HFFc6 (cell line): ENCODE measurements at regions not wholly inside any gene's neighbourhood (a gene's known extent, or its start where the extent isn't known, plus 50 kb on each side); places are given as distances from the start of the nearest gene placed in this dataset.
"Not testable (repeated sequence)": the region's sequence is repeated elsewhere in the genome, so short reads cannot be mapped to it uniquely, and the experiment has no call there.

ENCODE experiments used
- DNase-seq: peaks from one replicate; pipeline ENCODE4 v3.0.0-alpha.2; 2018
- H3K27ac Mint-ChIP-seq: 2 replicates; pipeline ENCODE4 v1.8.0; 2020; ENCODE audit warnings: mild to moderate bottlenecking, mixed read lengths
- H3K27me3 Mint-ChIP-seq: 2 replicates; pipeline ENCODE4 v1.8.0; 2021; ENCODE audit warnings: mild to moderate bottlenecking, moderate library complexity, mixed read lengths; ENCODE audit not compliant: insufficient read depth
- H3K36me3 Mint-ChIP-seq: 2 replicates; pipeline ENCODE4 v1.8.0; 2021; ENCODE audit warnings: low read depth, mixed read lengths
- H3K4me1 Mint-ChIP-seq: 2 replicates; pipeline ENCODE4 v1.8.0; 2020; ENCODE audit warnings: low read depth, mixed read lengths
- H3K4me3 Mint-ChIP-seq: 2 replicates; pipeline ENCODE4 v1.8.0; 2020; ENCODE audit warnings: mild to moderate bottlenecking, moderate library complexity, mixed read lengths
- H3K9me3 Mint-ChIP-seq: 2 replicates; pipeline ENCODE4 v1.8.0; 2020; ENCODE audit warnings: mild to moderate bottlenecking, mixed read lengths
- CTCF ChIP-seq: fragments of 200-600 bp; sonication (generic); IDR thresholded peaks from 2 replicates; pipeline ENCODE4 v1.5.0; 2021; ENCODE audit warnings: antibody characterized with exemption, mild to moderate bottlenecking

GRCh38 chr2:193371200-193371599 lies 1176.5 kb upstream of the TMEFF2 start:
- Mint-ChIP-seq H3K27ac (no peak overlapping the region), H3K9me3 (peaks cover 19% of the 10 kb centered on the region), H3K27me3 (no peaks in the 10 kb centered on the region), H3K4me3 (no peak overlapping the region), H3K36me3 (no peaks in the 10 kb centered on the region), H3K4me1 (no peaks in the 10 kb centered on the region)
- DNase-seq, result no peak
- no peak for TF ChIP-seq CTCF

- H3K27ac Mint-ChIP-seq, result no peak overlapping the region
- H3K36me3 Mint-ChIP-seq, result no peaks in the 10 kb centered on the region
These were observed 1173.9 kb upstream of the TMEFF2 start for GRCh38 chr2:193368615-193369014.

GRCh38 chr2:193357508-193357907 lies 1162.8 kb upstream of the TMEFF2 start:
- Mint-ChIP-seq H3K27ac (no peak overlapping the region), H3K36me3 (no peaks in the 10 kb centered on the region), H3K27me3 (no peaks in the 10 kb centered on the region), H3K4me1 (no peaks in the 10 kb centered on the region), H3K9me3 (peaks cover 10% of the 10 kb centered on the region), H3K4me3 (no peak overlapping the region)
- DNase-seq, result no peak
- TF ChIP-seq CTCF, result no peak

More at GRCh38 chr2:193368615-193369014, 1173.9 kb upstream of the TMEFF2 start:
- Mint-ChIP-seq H3K4me1 (no peaks in the 10 kb centered on the region), H3K27me3 (no peaks in the 10 kb centered on the region), H3K4me3 (no peak overlapping the region), H3K9me3 (peaks cover 13% of the 10 kb centered on the region)
- no peak for DNase-seq
- no peak for TF ChIP-seq CTCF

GRCh38 chr2:193352665-193353242 lies 1158.0 kb upstream of the TMEFF2 start:
- H3K4me3 Mint-ChIP-seq, H3K36me3 Mint-ChIP-seq, H3K27me3 Mint-ChIP-seq, DNase-seq, H3K27ac Mint-ChIP-seq, H3K4me1 Mint-ChIP-seq: not testable (repeated sequence)
- peaks cover 16% of the 10 kb centered on the region for H3K9me3 Mint-ChIP-seq

GRCh38 chr2:193350509-193350908 lies 1155.8 kb upstream of the TMEFF2 start:
- no peak for DNase-seq
- Mint-ChIP-seq H3K27ac (no peak overlapping the region), H3K27me3 (no peaks in the 10 kb centered on the region), H3K9me3 (peaks cover 6% of the 10 kb centered on the region; the same call in 1 of the 2 replicates), H3K4me1 (no peaks in the 10 kb centered on the region), H3K36me3 (no peaks in the 10 kb centered on the region), H3K4me3 (peak overlapping the region; percentile 21; the same call in 1 of the 2 replicates)
- TF ChIP-seq CTCF, result no peak

- Mint-ChIP-seq H3K9me3 (peaks cover 6% of the 10 kb centered on the region; the same call in 1 of the 2 replicates), H3K4me1 (no peaks in the 10 kb centered on the region), H3K27ac (no peak overlapping the region), H3K36me3 (no peaks in the 10 kb centered on the region), H3K4me3 (peak overlapping the region; percentile 21; the same call in 1 of the 2 replicates), H3K27me3 (no peaks in the 10 kb centered on the region)
- no peak for DNase-seq
- TF ChIP-seq CTCF, result no peak
These were observed 1154.9 kb upstream of the TMEFF2 start for GRCh38 chr2:193349642-193350041.
